Hematopoietic multipotent progenitor cell treated with erythropoietin and hydrocortisone succinate and interleukin-3 and kit ligand, for 17 days (in vitro differentiated cells): ENCODE measurements at regions not wholly inside any gene's neighbourhood (a gene's known extent, or its start where the extent isn't known, plus 50 kb on each side); places are given as distances from the start of the nearest gene placed in this dataset.

Experiments used
- DNase-seq: peaks from one replicate; pipeline ENCODE4 v3.0.0-alpha.2; 2015; ENCODE audit warnings: low spot score

DNA sequence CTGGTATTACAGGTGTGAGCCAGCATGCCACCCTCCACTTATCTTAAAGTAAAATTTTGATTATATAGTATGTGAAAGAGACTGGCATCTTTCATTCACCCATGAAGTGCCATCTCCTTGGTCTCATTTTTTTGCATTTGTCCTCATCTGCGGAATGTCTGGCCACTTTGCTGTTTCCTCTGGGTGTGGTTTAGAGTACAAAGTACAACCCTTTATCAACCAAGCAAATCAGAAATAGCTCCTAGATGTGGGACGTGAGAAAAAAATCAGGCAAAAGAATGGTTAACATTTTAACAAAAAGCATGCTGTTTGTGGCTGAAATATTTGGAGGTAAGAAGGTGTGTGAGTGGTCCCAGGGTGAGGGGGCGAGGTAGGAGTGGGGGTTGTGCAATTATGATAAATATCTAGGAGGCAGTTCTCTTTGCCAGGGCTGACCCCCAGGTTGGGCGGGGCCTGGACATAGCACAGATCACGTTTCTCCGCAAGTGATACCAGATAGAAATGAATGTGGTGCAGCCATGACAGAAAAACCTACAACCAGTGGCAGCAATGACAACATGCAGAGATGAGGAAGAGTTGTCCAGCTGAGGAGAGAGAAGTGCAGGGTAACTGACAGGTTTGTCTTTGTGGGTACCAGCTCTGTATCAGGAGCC, 115.8 kb upstream of the SERTAD2 start:
- no peak for DNase-seq

DNA sequence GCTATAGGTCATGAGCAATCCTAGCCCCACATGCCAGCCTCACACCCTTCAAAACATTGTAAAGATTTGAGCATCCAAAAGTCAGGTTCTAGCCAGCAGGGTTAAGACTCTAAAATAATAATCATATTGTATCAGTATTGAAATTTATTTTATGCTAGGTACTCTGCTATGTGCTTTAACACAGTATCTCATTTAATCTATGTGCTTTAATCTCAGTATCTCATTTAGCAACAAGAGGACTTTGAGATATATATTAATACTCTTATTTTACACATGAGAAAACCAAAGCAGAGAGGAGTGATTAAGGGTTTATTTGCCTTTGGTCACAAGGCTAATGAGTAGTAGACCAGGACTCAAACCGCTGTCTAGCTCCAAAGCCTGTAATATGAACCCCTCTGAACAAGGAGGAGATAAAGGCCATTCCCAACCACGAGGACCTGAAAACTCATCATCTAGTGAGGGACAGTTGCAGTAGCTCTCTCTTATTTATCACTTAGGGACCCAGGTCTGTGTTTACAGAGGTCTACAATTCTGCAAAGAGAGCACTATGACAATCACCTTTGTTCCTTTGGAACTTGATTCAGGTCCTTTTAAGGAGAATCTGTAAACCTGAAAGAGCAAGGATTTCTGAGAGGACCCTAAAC, 116.5 kb upstream of the SERTAD2 start:
- no peak for DNase-seq

DNA sequence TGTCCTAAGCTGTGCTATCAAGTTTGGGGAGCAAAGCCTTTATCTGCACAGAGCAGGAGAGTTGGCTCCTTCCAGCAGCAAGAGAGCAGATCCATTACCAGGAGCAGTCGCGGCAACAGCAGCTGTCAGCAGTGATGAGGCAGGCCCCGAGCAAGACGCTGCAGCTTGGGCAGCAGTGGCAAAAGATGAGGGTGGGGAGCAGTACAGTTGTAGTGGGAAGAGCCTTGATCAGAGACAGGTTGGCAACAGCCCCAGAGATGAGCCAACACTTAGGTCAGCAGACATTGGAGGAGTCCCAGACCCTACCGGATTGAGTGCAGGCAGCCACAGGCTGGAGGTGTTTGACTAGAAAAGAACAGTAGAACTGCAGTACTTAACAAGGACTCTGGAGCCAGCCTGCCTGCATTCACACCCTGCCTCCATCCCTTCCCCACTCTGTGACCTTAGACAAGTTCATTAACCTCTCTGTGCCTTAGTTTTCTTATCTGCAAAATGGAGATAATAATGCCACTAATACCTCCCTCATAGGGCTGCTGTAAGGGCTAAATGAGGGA, 117.1 kb upstream of the SERTAD2 start:
- no peak for DNase-seq

DNA sequence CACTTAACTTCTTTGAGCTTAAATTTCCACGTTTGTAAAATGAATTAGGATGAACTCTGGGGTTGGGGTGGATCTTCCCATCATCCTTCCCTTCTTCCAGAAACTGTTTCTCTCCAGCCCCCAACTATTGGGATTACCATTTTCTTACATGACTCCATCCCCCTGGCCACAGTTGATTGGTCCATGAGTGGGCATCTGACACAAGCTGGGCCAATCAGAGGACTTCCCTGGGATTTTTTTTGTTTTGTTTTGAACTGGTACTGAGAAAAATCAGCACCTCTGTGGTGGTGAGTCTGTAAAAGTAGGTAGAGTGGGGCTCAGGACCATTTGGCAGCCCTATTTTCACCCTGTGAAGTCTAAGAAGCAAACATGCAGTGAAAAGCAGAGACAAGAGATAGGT, 118.0 kb upstream of the SERTAD2 start:
- DNase-seq = no peak

DNA sequence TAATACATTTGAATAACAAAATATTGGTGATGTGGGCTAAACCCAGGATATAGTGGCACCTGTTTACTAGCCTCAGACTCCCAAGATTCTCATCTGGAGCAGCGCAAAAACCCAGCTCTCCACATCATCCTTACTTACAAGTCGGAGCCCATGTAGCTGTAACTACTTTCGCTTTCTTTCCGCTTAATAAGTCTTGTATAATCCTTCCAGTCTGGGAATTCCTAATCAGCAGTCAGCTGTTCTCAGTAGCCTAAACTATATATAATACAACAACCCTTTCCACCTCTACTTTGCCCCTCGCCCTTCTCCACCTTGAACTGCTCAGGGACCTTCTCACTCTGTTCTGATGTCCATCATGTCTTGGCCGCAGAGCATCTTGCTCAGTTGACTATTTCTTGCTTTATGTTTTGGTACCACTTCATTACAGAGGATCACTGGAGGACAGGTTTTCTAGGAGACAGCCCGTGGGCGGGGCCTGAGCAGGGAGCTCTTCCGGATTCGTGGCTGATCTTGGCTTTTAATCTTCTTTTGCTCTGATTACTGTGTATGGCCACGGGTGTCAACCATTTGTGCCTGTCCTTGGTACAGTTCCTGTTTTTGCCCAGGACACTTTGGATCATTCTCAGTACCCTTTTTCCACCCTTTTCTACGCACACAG, 119.9 kb upstream of the SERTAD2 start:
- no peak for DNase-seq

DNA sequence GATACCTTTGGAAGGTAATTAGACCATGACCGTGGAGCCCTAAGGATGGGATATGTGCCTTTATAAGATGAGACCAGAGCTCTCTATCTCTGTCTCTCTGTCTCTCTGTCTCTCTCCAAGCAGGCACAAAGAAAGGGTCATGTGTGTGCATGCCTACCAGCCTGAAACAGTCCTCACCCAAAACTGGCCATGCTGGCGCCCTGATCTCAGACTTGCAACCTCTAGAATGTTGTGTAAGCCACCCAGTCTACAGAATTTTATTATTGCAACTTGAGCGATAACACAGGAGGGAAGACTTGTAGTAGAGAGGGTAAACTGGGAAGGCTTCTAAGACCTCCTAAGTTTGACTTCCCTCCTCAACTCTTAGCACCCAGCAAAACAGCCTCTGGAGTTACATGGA, 124.1 kb upstream of the SERTAD2 start:
- DNase-seq = no peak

DNA sequence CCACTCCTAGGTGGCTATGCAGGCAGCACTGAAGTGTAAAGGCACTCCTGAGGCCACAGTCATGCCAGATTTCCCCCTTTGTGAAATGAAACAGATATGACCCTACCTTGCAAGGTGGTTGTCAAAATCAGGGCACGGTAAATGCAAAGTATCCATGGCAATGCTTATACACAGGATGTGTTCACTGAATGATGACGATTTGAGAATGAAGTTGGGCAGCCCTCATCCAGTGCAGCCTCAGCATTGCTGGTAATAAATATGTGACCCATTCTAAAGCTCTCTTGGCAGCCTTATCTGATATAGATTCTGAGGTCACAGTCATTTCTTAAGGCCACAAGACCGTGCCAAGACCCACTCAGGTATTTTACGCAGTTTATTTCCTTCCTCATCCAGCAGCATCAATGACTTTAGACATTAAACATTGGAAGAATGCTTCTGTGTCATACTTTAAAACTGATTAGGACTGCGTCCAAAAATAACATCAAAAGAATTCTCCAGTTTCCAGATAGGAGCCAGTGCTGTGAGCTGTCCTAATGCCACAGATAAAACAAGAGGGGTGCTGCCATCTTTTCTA, 125.5 kb upstream of the SERTAD2 start:
- no peak for DNase-seq

DNA sequence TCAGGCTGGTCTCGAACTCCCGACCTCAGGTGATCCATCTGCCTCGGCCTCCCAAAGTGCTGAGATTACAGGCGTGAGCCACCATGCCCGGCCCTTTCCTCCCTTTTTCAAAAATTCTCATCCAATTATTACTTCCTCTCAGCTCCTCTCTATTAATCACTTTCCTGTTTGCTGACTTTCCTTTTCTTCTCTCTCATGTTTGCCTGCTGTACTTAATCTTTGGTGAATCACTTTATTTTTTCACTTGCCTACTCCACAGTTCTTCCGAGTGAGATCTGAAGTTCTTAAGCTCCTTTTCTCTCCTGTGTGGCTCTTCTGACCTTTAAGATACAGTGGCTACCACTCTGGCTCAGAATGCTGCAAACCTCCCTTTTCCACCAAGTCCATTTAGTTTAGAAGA, 126.3 kb upstream of the SERTAD2 start:
- DNase-seq = no peak

DNA sequence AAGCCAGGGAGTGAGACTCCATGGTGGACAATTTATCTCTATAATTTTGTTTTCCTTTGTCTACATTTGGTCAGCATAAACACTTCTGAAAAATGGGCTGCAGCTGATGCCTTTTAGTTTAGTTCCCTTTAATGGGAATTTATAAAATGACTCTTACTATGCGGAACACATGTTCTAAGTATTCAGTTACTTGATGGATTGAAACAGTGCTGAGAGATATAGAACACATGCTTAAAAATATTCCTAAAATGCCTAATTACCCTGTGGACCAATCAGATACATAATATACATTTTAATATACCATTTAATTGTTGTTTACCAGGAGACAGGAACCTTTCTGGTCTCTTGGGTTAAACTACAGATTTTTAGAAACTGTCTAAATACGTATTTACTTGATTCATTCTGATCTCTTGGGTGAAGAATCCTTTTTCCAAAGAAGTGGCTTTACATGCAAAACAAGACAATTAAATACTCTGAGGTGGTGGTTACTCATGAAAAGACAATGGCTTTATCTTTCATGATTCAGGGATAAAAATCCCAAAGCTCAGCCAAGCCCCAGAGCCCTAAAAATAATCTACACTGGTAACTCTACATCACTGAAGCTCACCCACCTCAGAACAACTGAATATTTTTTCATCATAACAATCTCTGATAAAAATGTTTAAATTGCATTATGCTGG, 128.1 kb upstream of the SERTAD2 start:
- no peak for DNase-seq

DNA sequence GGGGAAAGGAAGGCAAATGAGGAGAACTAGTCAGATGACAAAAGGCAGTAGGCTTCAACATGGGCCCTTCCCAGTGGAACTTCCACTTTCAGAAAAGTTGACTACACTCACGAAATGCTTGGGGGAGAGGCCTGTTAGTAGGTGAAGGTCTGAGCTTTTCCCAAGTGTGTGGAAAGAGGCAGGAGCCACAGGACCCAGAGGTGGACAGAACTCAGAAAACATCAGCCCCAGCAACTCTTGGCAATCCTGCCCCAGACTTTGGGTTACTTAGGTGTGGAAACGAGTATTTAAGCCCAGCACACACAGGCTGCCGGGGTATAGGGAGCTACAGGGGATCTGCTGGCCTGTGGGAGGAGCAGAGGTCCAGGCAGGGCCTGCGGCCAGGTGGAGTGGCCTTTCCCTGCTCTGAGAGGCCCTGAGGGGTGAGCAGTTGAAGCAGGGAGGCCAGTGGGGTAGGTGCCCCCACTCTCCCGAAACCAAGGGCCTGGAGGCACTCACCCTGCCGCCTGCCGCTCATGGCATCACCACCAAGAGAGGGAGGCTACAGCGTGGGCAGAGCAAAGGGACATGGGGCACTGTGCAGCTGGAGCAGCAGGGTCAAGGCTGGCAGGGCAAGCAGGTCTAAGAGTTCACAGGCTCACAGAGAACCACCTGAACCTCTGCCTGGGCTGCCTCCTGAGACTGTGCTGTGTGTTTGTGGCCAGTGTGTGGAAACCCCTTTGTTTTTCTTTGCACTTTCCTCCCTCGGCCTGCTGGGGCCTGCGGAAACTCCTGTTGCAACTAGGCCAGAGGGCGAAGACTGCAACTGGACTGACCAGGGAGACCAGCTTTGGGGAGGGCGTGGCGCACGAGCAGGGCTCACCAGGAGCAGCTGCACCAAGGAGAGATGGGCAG, 130.7 kb upstream of the SERTAD2 start:
- DNase-seq = no peak

DNA sequence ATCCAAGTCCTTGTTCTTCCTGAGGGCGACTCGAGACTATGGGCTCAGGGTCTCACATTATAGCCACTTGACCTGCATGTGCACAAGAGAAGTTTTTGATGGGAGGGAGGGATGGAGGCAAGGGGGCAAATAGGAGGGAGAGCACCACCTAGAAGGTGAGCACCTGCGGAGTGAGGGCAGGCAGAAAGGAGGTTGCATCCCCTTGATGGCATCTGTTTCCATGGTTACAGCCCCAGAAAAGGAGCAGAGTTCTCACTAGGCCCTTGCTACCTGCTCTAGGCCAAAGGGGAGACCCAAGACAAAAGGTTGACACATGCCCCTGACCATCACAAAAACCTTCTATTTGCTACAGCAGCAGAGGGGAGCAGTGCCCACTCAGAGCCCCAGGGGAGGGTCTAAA, 131.5 kb upstream of the SERTAD2 start:
- DNase-seq = no peak

DNA sequence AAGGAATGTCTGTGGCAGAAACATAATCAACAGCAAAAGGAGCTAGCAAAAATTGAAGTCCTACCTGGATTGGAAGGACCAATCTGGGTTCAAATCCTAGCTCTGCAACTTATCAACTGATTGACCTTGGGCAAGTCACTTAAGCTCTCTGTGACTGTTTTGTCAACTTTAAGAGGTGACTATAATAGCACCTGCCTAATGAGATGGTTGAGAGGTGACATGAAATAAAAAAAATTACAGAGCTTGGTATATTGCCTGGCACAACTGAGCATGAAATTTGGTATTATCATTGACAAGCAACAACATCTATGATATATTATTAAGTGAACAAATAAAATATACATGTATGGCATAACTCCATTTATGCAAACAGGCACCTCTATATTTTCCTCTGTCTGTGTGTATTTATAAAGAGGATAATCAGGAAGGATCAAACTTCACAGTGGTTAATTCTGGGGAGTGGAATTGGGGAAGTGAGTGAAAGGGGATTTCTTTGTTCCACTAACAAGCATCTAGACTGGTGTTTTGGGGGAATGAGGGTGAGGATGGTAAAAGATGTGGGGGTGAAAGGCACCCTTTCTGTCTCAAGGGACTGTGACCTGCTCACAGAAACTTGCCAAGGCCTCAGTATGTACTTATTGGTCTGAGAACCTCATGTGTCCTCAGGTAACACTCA, 132.8 kb upstream of the SERTAD2 start:
- DNase-seq = no peak

DNA sequence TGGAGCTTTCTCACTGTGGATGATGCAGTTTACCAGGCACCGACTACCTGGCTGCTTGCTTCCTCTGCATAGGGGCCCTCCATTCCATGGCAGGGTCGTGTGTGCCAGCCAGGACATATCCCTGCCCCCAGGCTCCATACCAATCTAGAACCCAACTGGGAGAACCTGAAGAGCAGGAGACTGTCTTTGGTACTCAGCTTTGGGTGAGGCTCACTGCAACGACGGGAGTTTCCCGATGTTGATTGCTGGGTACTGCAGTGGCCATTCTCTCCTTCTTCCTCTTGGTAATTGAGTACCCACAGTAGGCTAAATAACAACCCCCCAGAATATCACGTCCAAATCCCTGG, 133.3 kb upstream of the SERTAD2 start:
- no peak for DNase-seq

DNA sequence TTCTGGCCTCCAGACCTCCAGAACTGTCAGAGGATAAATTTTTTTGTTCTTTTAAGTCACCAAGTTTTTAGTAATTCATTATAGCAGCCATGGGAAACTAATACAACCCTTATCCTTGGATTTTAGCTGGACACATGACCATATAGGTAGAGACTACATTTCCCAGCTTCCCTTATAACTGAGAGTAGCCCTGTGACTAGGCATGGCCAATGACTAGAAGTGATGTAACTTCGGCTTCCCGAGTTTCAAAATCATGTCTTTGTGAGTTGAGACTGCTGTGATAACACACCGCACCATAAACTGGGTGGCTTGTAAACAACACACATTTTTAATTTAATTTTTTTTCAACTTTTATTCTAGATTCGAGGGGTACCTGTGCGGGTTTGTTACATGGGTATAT, 134.0 kb upstream of the SERTAD2 start:
- no peak for DNase-seq

DNA sequence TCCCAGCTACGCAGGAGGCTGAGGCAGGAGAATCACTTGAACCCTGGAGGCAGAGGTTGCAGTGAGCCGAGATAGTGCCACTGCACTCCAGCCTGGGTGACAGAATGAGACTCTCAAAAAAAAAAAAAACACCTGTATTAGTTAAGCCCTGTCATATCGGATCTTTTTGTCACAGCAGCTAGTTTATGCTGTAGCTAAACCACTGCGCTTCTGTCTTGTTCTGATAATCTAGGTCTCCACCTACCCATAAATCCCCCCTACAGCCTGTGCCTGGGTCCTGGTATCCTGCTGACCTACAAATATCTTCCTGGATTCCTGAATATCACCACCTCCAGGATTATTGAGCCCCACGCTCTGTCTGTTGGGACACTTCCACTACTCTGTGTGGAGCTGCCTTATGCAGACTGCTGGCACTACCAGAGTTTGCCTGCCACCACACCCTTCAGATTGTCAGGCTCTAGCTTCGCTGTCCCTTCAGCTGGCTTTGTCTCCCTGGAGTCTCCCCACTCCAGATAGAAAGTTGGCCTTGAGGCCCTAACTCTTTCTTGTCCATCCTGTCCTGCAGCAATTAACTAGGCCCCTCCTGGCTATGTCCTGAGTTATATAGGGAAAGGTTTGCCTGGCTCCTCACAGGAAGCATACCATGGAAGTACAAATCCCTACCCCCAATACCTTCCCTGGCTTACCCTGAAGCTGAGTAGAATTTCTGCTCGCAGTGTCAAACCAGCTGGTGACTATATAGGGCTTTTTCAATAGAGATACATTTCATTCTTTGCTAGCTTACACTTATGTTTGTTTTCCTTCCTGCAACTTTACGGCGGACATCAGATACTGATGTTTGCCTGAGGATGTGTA, 136.0 kb upstream of the SERTAD2 start:
- DNase-seq = no peak

DNA sequence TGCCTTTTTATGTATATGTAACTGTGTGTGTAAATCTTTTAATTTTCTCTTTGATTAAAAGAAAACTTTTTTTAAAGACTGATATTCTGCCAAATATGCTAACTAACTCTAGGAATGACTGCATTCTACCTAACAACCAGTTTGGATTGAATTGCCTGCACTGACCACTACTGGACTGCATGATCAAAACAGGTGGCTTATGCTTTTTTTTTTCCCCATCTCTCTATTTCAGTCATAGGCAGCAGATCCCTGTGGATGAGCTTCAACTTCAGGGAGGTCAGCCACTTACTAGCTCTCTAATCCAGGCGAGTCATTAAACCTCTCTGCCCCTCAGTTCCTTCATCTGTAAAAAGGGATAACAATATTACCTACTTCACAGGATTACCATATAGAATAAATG, 138.6 kb upstream of the SERTAD2 start:
- DNase-seq = peak; percentile 13

DNA sequence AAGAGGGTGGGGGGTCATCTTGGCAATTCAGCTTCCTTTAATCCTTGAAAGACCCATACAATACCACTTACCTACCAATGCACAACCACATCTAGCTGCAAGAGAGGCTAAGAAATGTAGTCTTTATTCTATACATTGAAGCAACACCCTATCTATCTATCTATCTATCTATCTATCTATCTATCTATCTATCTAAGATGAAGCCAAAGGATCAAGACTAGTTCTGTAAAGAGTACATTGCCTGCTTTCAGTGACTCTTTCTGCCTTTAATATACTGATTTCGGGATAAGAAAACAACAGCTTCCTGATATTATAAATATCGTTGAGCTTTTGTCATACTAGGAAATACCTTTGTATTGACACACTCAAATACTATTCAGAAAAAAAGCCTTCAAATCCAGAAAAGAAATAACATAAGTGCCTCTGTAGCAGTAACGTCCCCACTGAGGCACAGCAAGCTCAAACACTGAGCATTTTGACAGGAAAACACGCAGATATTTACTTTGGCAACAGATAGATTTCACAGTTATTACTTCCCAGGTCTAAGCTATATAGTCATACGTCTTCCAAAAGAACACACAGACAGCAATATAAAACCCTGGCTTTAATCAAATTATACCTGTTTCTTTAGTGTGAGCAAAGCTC, 139.4 kb upstream of the SERTAD2 start:
- no peak for DNase-seq

DNA sequence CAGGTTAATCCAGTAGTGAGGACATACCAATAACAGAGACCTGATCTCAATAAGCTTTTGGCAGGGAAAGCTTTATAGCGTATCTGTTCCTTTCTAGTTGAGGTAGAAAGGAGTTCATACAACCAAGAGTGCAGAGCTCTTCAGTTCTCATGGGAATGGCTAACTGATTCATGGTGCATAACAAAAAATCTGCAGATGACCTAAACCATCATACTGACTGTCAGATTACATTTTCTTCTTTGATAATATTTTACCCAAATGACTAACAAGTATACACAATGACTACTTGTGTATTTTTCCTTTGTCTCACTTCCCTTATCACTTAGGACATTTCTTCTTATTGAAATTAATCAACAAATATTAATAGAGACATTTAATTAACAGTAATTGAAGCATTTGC, 140.0 kb upstream of the SERTAD2 start:
- no peak for DNase-seq

DNA sequence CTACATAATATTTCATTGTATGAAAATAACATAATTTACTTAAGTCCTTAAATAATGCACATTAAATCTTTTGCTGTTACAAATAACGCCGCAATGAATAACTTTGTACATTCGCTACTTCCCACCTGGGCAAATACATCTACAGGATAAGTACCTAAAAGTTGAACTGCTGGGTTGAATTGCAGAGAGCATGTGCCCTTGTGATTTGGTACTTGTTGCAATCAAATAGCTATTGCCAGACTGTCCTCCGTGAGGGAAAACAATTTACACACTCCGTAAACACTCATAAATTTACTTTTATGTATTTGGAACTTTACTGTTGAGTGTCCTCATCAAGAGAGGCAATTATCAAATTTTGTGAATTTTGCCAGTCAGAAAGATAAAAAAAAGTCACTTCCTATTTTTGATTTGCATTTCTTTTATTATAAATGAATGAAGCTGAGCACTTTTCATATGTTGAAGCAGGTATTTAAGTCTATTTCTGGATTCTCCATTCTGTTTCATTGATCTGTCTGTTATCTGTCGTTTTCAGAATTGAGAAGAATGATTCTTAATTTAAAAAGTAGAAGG, 140.8 kb upstream of the SERTAD2 start:
- DNase-seq = no peak
